OCI-LY7 (cell line): ENCODE measurements at regions not wholly inside any gene's neighbourhood (a gene's known extent, or its start where the extent isn't known, plus 50 kb on each side); places are given as distances from the start of the nearest gene placed in this dataset.

Experiments
- BruUV-seq: library from RNA; stranded (reverse); fragments of 400-500 nt; replicated peaks from 2 replicates; lab custom pipeline; 2021; lab: Mats Ljungman, UMichigan
- CTCF ChIA-PET: fragments of 300-600 bp; sonication (Branson Sonifier 250); formaldehyde crosslinking; loops from one replicate; lab custom pipeline; 2022; ENCODE audit warnings: antibody characterized with exemption; ENCODE audit not compliant: unreplicated experiment; lab: Charles Lee
- POLR2A ChIA-PET: fragments of 300-600 bp; sonication (Branson Sonifier 250); formaldehyde crosslinking; loops from one replicate; lab custom pipeline; 2022; ENCODE audit warnings: antibody characterized with exemption; lab: Charles Lee
- DNase-seq: peaks from one replicate; pipeline ENCODE4 v3.0.0-alpha.2; 2015; ENCODE audit warnings: low spot score
- H2AFZ ChIP-seq: fragments of 200-600 bp; sonication (generic), shearing (Covaris generic); 2 replicates; pipeline ENCODE4 v1.6.1; 2014; ENCODE audit warnings: mild to moderate bottlenecking, antibody characterized with exemption, low read length, moderate library complexity
- H3K27ac ChIP-seq: fragments of 200-600 bp; sonication (generic); 2 replicates; pipeline ENCODE4 v1.5.1; 2014; ENCODE audit warnings: mixed run types, low read depth, mild to moderate bottlenecking, moderate library complexity, low read length, inconsistent platforms; ENCODE audit not compliant: poor library complexity, severe bottlenecking
- H3K36me3 ChIP-seq: fragments of 200-600 bp; sonication (generic); 2 replicates; pipeline ENCODE4 v1.6.1; 2014; ENCODE audit warnings: mild to moderate bottlenecking, antibody characterized with exemption, low read length, moderate library complexity, mixed read lengths; ENCODE audit not compliant: insufficient read depth
- H3K4me1 ChIP-seq: fragments of 200-600 bp; sonication (generic); 2 replicates; pipeline ENCODE4 v1.5.1; 2014; ENCODE audit warnings: mild to moderate bottlenecking, low read length; ENCODE audit not compliant: insufficient read depth, poor library complexity, severe bottlenecking
- H3K4me2 ChIP-seq: fragments of 200-600 bp; sonication (generic); 2 replicates; pipeline ENCODE4 v1.6.1; 2014; ENCODE audit warnings: mild to moderate bottlenecking, low read length
- H3K4me3 ChIP-seq: fragments of 200-600 bp; sonication (generic); 2 replicates; pipeline ENCODE4 v1.5.1; 2014; ENCODE audit warnings: mild to moderate bottlenecking, low read depth, low read length; ENCODE audit not compliant: poor library complexity, severe bottlenecking
- H3K79me2 ChIP-seq: fragments of 200-600 bp; sonication (generic); 2 replicates; pipeline ENCODE4 v1.6.1; 2016; ENCODE audit warnings: low read depth, mild to moderate bottlenecking, low read length, moderate library complexity, mixed read lengths; ENCODE audit not compliant: insufficient read depth
- H3K9me2 ChIP-seq: fragments of 200-600 bp; sonication (generic); 2 replicates; pipeline ENCODE4 v1.6.1; 2016; ENCODE audit warnings: mild to moderate bottlenecking, low read length, mixed read lengths; ENCODE audit not compliant: insufficient read depth
- H3K9me3 ChIP-seq: fragments of 200-600 bp; sonication (generic); 2 replicates; pipeline ENCODE4 v1.6.1; 2014; ENCODE audit warnings: mild to moderate bottlenecking, mixed run types, low read length, mixed read lengths
- H4K20me1 ChIP-seq: fragments of 200-600 bp; sonication (generic); 2 replicates; pipeline ENCODE4 v1.6.1; 2014; ENCODE audit warnings: mild to moderate bottlenecking, antibody characterized with exemption, low read length, moderate library complexity, mixed read lengths; ENCODE audit not compliant: insufficient read depth
- EZH2phosphoT487 ChIP-seq: fragments of 200-600 bp; sonication (generic); IDR thresholded peaks from 2 replicates; pipeline ENCODE4 v1.6.1; 2018; ENCODE audit warnings: low read depth, borderline replicate concordance, mild to moderate bottlenecking, mixed run types, antibody characterized with exemption, low read length, moderate library complexity, mixed read lengths
- intact Hi-C: fragments of 100-400 bp; cut with micrococcal nuclease; formaldehyde crosslinking; loops from one replicate; pipeline ENCODE4 v1.10.0; 2022; ENCODE audit not compliant: unreplicated experiment
- TF ChIP-seq, protein P1 (sequence below): fragments of 200-600 bp; sonication (generic); conservative IDR thresholded peaks from 2 replicates; pipeline ENCODE4 v1.5.1; 2014; ENCODE audit warnings: mild to moderate bottlenecking, antibody characterized with exemption, low read length, moderate library complexity, mixed read lengths

DNA sequence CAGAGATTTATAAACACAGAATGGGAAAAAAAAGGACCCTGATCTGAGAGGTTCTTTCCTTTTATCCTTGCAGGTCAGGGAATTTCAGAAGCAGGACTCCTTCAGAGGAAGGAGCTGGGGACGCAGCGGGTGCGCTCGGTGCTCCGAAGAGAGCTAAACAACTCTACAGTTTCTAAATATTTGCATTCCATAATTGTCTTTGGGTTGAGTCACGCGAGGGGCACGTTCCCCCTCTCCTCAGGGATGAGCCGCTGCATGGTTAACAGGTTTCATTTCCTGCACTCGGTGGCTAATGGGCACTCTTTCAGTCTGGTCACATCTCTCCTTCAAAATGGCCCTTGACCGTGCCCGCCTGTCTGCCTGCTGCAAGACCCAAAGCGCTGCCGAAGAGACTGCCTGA is 165.0 kb upstream of the HMHB1 start:
- intact Hi-C loops, result no loop called here
- DNase-seq, result no peak
- Histone ChIP-seq H3K9me2 (no peaks in the 10 kb centered on the region), H3K36me3 (no peaks in the 10 kb centered on the region), H4K20me1 (no peaks in the 10 kb centered on the region), H2AFZ (no peak overlapping the region), H3K4me2 (no peak overlapping the region), H3K27ac (no peak overlapping the region), H3K9me3 (no peaks in the 10 kb centered on the region), H3K79me2 (no peaks in the 10 kb centered on the region), H3K4me1 (no peaks in the 10 kb centered on the region), H3K4me3 (no peak overlapping the region)
- no peak for TF ChIP-seq EZH2phosphoT487
- TF ChIP-seq, protein P1, sequence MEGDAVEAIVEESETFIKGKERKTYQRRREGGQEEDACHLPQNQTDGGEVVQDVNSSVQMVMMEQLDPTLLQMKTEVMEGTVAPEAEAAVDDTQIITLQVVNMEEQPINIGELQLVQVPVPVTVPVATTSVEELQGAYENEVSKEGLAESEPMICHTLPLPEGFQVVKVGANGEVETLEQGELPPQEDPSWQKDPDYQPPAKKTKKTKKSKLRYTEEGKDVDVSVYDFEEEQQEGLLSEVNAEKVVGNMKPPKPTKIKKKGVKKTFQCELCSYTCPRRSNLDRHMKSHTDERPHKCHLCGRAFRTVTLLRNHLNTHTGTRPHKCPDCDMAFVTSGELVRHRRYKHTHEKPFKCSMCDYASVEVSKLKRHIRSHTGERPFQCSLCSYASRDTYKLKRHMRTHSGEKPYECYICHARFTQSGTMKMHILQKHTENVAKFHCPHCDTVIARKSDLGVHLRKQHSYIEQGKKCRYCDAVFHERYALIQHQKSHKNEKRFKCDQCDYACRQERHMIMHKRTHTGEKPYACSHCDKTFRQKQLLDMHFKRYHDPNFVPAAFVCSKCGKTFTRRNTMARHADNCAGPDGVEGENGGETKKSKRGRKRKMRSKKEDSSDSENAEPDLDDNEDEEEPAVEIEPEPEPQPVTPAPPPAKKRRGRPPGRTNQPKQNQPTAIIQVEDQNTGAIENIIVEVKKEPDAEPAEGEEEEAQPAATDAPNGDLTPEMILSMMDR, result no peak
- ChIA-PET POLR2A (no interaction called here), CTCF (no interaction called here)
- no TSS peak for BruUV-seq

DNA sequence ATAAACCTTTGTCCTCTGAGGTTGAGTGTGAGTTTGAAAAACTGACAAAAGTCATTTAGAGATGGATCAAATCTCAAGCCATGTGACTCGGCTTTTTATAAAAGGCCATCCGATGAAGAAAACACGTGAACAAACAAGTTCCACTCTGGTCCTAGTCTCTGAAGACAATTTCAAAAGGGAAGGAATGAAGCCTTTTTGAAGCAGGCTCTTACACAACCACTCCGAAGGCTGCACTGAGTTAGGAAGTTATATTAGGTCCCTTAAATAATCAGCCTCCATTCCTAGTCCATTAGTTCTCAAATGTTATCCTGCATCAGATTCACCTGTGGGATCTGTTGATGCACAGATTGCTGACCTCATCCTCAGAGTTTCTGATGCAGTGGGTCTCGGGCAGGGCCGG is 166.6 kb upstream of the HMHB1 start:
- H3K4me2 ChIP-seq, result no peak overlapping the region
- no peaks in the 10 kb centered on the region for H3K4me1 ChIP-seq
- H3K27ac ChIP-seq, result no peak overlapping the region
- no peak for TF ChIP-seq EZH2phosphoT487
- TF ChIP-seq, protein P1, result no peak
- no peak overlapping the region for H2AFZ ChIP-seq
- ChIA-PET CTCF (no interaction called here), POLR2A (no interaction called here)
- no peaks in the 10 kb centered on the region for H3K79me2 ChIP-seq
- H3K9me2 ChIP-seq, result no peaks in the 10 kb centered on the region
- intact Hi-C loops, result no loop called here
- no peak overlapping the region for H3K4me3 ChIP-seq
- no peak for DNase-seq
- no peaks in the 10 kb centered on the region for H4K20me1 ChIP-seq
- H3K9me3 ChIP-seq, result no peaks in the 10 kb centered on the region
- H3K36me3 ChIP-seq, result no peaks in the 10 kb centered on the region
- BruUV-seq, result no TSS peak

DNA sequence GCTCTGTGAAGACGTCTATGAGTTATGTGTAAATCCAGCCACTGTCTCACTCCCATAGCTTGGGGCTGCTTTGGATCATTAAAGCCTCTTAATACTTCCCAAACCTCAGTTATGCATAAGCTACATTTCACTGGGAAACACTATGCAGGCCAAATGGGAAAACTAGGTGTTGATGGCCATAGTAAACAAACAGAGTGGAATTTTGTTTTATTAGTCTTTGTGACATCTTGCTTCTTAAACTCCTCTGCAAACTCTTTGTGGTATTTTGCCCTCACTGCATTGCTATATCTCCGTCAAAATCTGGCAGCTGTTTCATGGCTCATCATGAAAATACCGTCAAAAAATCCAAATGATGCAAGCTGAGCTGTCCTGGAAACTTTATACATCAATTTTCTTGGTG is 167.2 kb upstream of the HMHB1 start:
- Histone ChIP-seq H3K9me2 (no peaks in the 10 kb centered on the region), H3K36me3 (no peaks in the 10 kb centered on the region), H3K9me3 (no peaks in the 10 kb centered on the region), H3K79me2 (no peaks in the 10 kb centered on the region), H2AFZ (no peak overlapping the region), H3K4me3 (no peak overlapping the region), H4K20me1 (no peaks in the 10 kb centered on the region), H3K4me2 (no peak overlapping the region), H3K27ac (no peak overlapping the region), H3K4me1 (no peaks in the 10 kb centered on the region)
- no peak for DNase-seq
- ChIA-PET POLR2A (interaction anchor here (0.6 kb wide), 1 partner anchor 297 kb away, joined by 3 read pairs; no protein-coding TSS in a partner anchor), CTCF (interaction anchor here (0.6 kb wide), 1 partner anchor 62 kb away, joined by 4 read pairs; no protein-coding TSS in a partner anchor)
- intact Hi-C loops, result no loop called here
- no peak for TF ChIP-seq EZH2phosphoT487
- TF ChIP-seq, protein P1, result no peak
- no TSS peak for BruUV-seq
